Ishikawa (cell line): ENCODE measurements at regions not wholly inside any gene's neighbourhood (a gene's known extent, or its start where the extent isn't known, plus 50 kb on each side); places are given as distances from the start of the nearest gene placed in this dataset.

Experiments used
- CEBPB ChIP-seq: IDR thresholded peaks from 2 replicates; pipeline ENCODE4 v1.6.1; 2012
- CREB1 ChIP-seq: IDR thresholded peaks from 2 replicates; pipeline ENCODE4 v1.6.1; 2012; ENCODE audit warnings: low read depth
- EGR1 ChIP-seq: IDR thresholded peaks from 2 replicates; pipeline ENCODE4 v1.6.1; 2012
- EP300 ChIP-seq: IDR thresholded peaks from 2 replicates; pipeline ENCODE4 v1.6.1; 2012; ENCODE audit warnings: borderline replicate concordance
- FOXM1 ChIP-seq: IDR thresholded peaks from 2 replicates; pipeline ENCODE4 v1.6.1; 2012; ENCODE audit warnings: low read depth, borderline replicate concordance
- MAX ChIP-seq: IDR thresholded peaks from 2 replicates; pipeline ENCODE4 v1.6.1; 2012
- NFIC ChIP-seq: IDR thresholded peaks from 2 replicates; pipeline ENCODE4 v1.6.1; 2012
- RAD21 ChIP-seq: IDR thresholded peaks from 2 replicates; pipeline ENCODE4 v1.6.1; 2012; ENCODE audit warnings: low read depth
- REST ChIP-seq: IDR thresholded peaks from 2 replicates; pipeline ENCODE4 v1.6.1; 2012; ENCODE audit warnings: low read depth, mild to moderate bottlenecking
- TAF1 ChIP-seq: IDR thresholded peaks from 2 replicates; pipeline ENCODE4 v1.6.1; 2012; ENCODE audit warnings: low read depth, mild to moderate bottlenecking
- TCF12 ChIP-seq: IDR thresholded peaks from 2 replicates; pipeline ENCODE4 v1.6.1; 2012; ENCODE audit warnings: low read depth
- TEAD4 ChIP-seq: IDR thresholded peaks from 2 replicates; pipeline ENCODE4 v1.6.1; 2012
- USF1 ChIP-seq: IDR thresholded peaks from 2 replicates; pipeline ENCODE4 v1.6.1; 2012
- YY1 ChIP-seq: IDR thresholded peaks from 2 replicates; pipeline ENCODE4 v1.6.1; 2012; ENCODE audit warnings: low read depth
- ZBTB7A ChIP-seq: IDR thresholded peaks from 2 replicates; pipeline ENCODE4 v1.6.1; 2012; ENCODE audit warnings: low read depth

- no peak for TF ChIP-seq TCF12
- TF ChIP-seq REST: no peak
- TF ChIP-seq RAD21: no peak
- no peak for TF ChIP-seq MAX
- TF ChIP-seq TAF1: no peak
- TF ChIP-seq YY1: no peak
- no peak for TF ChIP-seq EP300
- no peak for TF ChIP-seq CEBPB
These were observed 1801.3 kb upstream of the PCDH7 start for GRCh38 chr4:28918871-28919270.

GRCh38 chr4:28921886-28922285 lies 1798.3 kb upstream of the PCDH7 start:
- TF ChIP-seq RAD21 (no peak), ZBTB7A (no peak), EP300 (no peak), REST (no peak), USF1 (no peak), TCF12 (no peak), NFIC (no peak), YY1 (no peak), MAX (no peak), TEAD4 (no peak), TAF1 (no peak), CEBPB (no peak), FOXM1 (no peak), CREB1 (no peak), EGR1 (no peak)

- no peak for TF ChIP-seq USF1
- no peak for TF ChIP-seq CREB1
- TF ChIP-seq MAX: no peak
- TF ChIP-seq TCF12: no peak
These were observed 1794.0 kb upstream of the PCDH7 start for GRCh38 chr4:28926156-28926555.

GRCh38 chr4:28942631-28943030 lies 1777.5 kb upstream of the PCDH7 start:
- TF ChIP-seq ZBTB7A (no peak), MAX (no peak), EGR1 (no peak), TCF12 (no peak), EP300 (no peak), FOXM1 (no peak), RAD21 (no peak), USF1 (no peak), CEBPB (no peak), TEAD4 (no peak), NFIC (no peak), REST (no peak), TAF1 (no peak), CREB1 (no peak), YY1 (no peak)
